ENCODE measurements at regions not wholly inside any gene's neighbourhood (a gene's known extent, or its start where the extent isn't known, plus 50 kb on each side); places are given as distances from the start of the nearest gene placed in this dataset.

- TF ChIP-seq SKIL (IDR thresholded peaks at IDR 0.05; ENCODE audit: low read depth, poor library complexity, severe bottlenecking) (no peak), PBX3 (IDR thresholded peaks at IDR 0.05; ENCODE audit: insufficient replicate concordance, low read depth, low read length) (no peak)
Measured at GRCh38 chr5:92468295-92468694, 1085.2 kb upstream of the ARRDC3 start (continued).

GRCh38 chr5:92467695-92468094, 1084.6 kb upstream of the ARRDC3 start:
- in situ Hi-C loops (cut with MboI), result no loop called here
- H4K20me1 ChIP-seq (ENCODE audit: control insufficient read depth, insufficient read depth), result no peaks in the 10 kb centered on the region
- H3K9me3 ChIP-seq (replicated peaks; ENCODE audit: control insufficient read depth, insufficient read depth, low read length), result no peaks in the 10 kb centered on the region; the same call in 2 of the 3 replicates
- no peak overlapping the region for H3K9ac ChIP-seq (ENCODE audit: control insufficient read depth, insufficient read depth, low read length)
- intact Hi-C loops (cut with micrococcal nuclease; ENCODE audit: unreplicated experiment), result no loop called here
- no peaks in the 10 kb centered on the region for H3K4me1 ChIP-seq (ENCODE audit: control insufficient read depth, insufficient read depth, low read length)
- ChIA-PET SMC1A (ENCODE audit: uncharacterized antibody, unreplicated experiment) (interaction anchor here (1.4 kb wide), 1 partner anchor 220 kb away, joined by 3 read pairs; no protein-coding TSS in a partner anchor), POLR2A (no interaction called here), RAD21 (ENCODE audit: unreplicated experiment) (no interaction called here), CTCF (interaction anchor here (1.1 kb wide), 1 partner anchor 86 kb away, joined by 3 read pairs; no protein-coding TSS in a partner anchor)
- H2AFZ ChIP-seq (ENCODE audit: control insufficient read depth, low read depth, low read length), result no peak overlapping the region
- TF ChIP-seq TBL1XR1 (IDR thresholded peaks at IDR 0.05; ENCODE audit: low read depth, low read length), result no peak
- TF ChIP-seq CBX3 (IDR thresholded peaks at IDR 0.05; ENCODE audit: borderline replicate concordance, low read depth), result no peak
- no peaks in the 10 kb centered on the region for H3K36me3 ChIP-seq (ENCODE audit: control insufficient read depth in 2 of 2, insufficient read depth in 2 of 2, low read length in 1 of 2)
- no peak for FAIRE-seq
- H3K27me3 ChIP-seq (replicated peaks in 1 of 2; ENCODE audit: control insufficient read depth in 2 of 2, insufficient read depth in 2 of 2, low read length in 1 of 2), result no peaks in the 10 kb centered on the region
- H3K27ac ChIP-seq (ENCODE audit: control insufficient read depth, insufficient read depth), result no peak overlapping the region
- DNase-seq (ENCODE audit: low read depth, low spot score), result no peak
- no peak overlapping the region for H3K4me3 ChIP-seq
- H3K79me2 ChIP-seq (ENCODE audit: control insufficient read depth, insufficient read depth, low read length), result no peaks in the 10 kb centered on the region
- no peak for ATAC-seq
- no TSS peak for BruUV-seq (replicated peaks)
- H3K4me2 ChIP-seq (ENCODE audit: control insufficient read depth, insufficient read depth), result no peak overlapping the region
- 7% methylated on average over 3 of the region's 3 CpGs for WGBS (ENCODE audit: insufficient coverage, insufficient replicate concordance, low lambda C conversion rate, missing lambda C conversion rate)

Measured in GM12878 (cell line).